Kidney (tissue), 13 donors: ENCODE measurements at regions not wholly inside any gene's neighbourhood (a gene's known extent, or its start where the extent isn't known, plus 50 kb on each side); places are given as distances from the start of the nearest gene placed in this dataset.

ENCODE experiments used
- DNase-seq, 5 donors: peaks; one replicate each; pipeline ENCODE4 v3.0.0-alpha.2; 2013 to 2020
- FAIRE-seq: peaks from 2 replicates; lab custom pipeline; 2012; peaks lifted over from hg19 to GRCh38; lab: Jason Lieb, UNC
- H3K27ac ChIP-seq, 2 donors: one replicate each; pipeline ENCODE4 v1.7.0; 2013; ENCODE audit warnings: low read depth in 2 of 2, low read length in 2 of 2, inconsistent platforms in 1 of 2
- H3K27me3 ChIP-seq: one replicate; pipeline ENCODE4 v1.7.1; 2013; ENCODE audit warnings: low read length, inconsistent platforms; ENCODE audit not compliant: control insufficient read depth, insufficient read depth
- H3K36me3 ChIP-seq, 3 donors: one replicate each; pipeline versions ENCODE4 v1.7.0 to v1.7.1; 2013; ENCODE audit warnings: low read length in 3 of 3, control low read depth in 1 of 3, inconsistent platforms in 1 of 3; ENCODE audit not compliant: insufficient read depth in 3 of 3, control insufficient read depth in 2 of 3
- H3K4me1 ChIP-seq, 3 donors: one replicate each; pipeline versions ENCODE4 v1.7.0 to v1.7.1; 2013; ENCODE audit warnings: low read length in 3 of 3, inconsistent platforms in 1 of 3, low read depth in 1 of 3; ENCODE audit not compliant: control insufficient read depth in 2 of 3, insufficient read depth in 2 of 3
- H3K4me3 ChIP-seq, 3 donors: one replicate each; pipeline versions ENCODE4 v1.7.0 to v1.8.1; 2013; ENCODE audit warnings: low read length in 3 of 3, control low read depth in 1 of 3, inconsistent platforms in 1 of 3
- H3K9ac ChIP-seq, 3 donors: one replicate each; pipeline versions ENCODE4 v1.7.0 to v1.7.1; 2013; ENCODE audit warnings: low read length in 3 of 3, control low read depth in 1 of 3, inconsistent platforms in 1 of 3
- H3K9me3 ChIP-seq, 3 donors: one replicate each; pipeline versions ENCODE4 v1.7.0 to v1.7.1; 2013; ENCODE audit warnings: low read length in 3 of 3, control low read depth in 1 of 3, inconsistent platforms in 1 of 3; ENCODE audit not compliant: control insufficient read depth in 2 of 3, insufficient read depth in 1 of 3
- intact Hi-C: fragments of 100-400 bp; cut with DNase I; formaldehyde crosslinking; loops from one replicate; pipeline ENCODE4 v1.11.1; 2022
- TF ChIP-seq, protein P1 (sequence below): IDR thresholded peaks from 3 replicates; pipeline ENCODE4 v1.5.1; 2012; ENCODE audit warnings: mild to moderate bottlenecking, moderate library complexity, borderline replicate concordance; ENCODE audit not compliant: insufficient read depth; ENCODE audit errors: extremely low read depth
- donor health status: control.
- donor health status: control.
- donor health status: control.
- donor health status: control.
- donor health status: control.
- donor health status: DM: yes; HTN: yes; CAD: no.
- donor health status: Normal renal cell carcinoma (clear cell type).

DNA sequence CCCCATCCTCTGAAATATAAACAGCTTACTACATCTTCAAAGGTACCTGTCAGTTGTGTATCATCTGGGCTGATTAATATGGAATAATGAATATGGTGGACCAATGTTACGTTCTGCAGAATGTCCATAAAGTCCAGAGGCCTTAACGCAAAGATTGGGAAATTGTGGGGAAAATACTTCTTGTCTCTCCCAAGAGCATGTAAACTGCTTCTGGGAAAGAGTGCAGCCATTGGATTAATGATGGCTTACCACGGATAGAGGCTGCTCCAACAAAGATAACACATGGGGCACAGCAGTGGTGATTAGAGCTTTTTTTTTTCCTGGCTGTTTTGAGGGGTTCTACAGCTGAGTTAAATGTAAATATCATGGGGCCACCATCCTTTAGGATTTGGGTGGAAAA is 340.4 kb upstream of the AKR1E2 start:
- intact Hi-C loops = no loop called here
- Histone ChIP-seq H3K4me1 (no peaks in the 10 kb centered on the region), H3K4me3 (no peak overlapping the region), H3K9me3 (no peaks in the 10 kb centered on the region), H3K27me3 (no peaks in the 10 kb centered on the region), H3K27ac (no peak overlapping the region), H3K36me3 (no peaks in the 10 kb centered on the region), H3K9ac (no peak overlapping the region)
- DNase-seq (no peak), FAIRE-seq (no peak)
- TF ChIP-seq, protein P1, sequence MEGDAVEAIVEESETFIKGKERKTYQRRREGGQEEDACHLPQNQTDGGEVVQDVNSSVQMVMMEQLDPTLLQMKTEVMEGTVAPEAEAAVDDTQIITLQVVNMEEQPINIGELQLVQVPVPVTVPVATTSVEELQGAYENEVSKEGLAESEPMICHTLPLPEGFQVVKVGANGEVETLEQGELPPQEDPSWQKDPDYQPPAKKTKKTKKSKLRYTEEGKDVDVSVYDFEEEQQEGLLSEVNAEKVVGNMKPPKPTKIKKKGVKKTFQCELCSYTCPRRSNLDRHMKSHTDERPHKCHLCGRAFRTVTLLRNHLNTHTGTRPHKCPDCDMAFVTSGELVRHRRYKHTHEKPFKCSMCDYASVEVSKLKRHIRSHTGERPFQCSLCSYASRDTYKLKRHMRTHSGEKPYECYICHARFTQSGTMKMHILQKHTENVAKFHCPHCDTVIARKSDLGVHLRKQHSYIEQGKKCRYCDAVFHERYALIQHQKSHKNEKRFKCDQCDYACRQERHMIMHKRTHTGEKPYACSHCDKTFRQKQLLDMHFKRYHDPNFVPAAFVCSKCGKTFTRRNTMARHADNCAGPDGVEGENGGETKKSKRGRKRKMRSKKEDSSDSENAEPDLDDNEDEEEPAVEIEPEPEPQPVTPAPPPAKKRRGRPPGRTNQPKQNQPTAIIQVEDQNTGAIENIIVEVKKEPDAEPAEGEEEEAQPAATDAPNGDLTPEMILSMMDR = no peak

DNA sequence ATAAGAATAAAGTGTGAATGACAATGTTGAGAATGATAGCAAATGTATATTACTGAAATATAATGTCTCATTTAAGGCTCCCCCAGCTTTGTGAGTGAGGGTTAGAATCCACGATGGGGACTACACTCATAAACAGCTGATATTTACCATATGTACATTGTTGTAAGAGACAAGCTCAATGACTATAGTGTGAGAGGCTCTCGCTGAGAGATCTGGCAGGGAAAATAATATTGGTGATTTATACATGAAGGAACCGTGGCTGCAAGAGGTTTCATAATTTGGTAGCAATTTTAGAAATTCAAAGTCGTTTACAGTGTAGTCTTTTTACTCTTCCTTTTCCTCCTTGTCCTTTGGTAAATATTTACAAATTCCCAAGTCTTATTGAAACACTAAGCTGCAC is 342.2 kb upstream of the AKR1E2 start:
- Histone ChIP-seq H3K36me3 (no peaks in the 10 kb centered on the region), H3K4me1 (no peaks in the 10 kb centered on the region), H3K9me3 (no peaks in the 10 kb centered on the region), H3K27ac (no peak overlapping the region), H3K4me3 (no peak overlapping the region), H3K9ac (no peak overlapping the region), H3K27me3 (no peaks in the 10 kb centered on the region)
- FAIRE-seq (no peak), DNase-seq (no peak)
- TF ChIP-seq, protein P1 = no peak
- intact Hi-C loops = no loop called here

DNA sequence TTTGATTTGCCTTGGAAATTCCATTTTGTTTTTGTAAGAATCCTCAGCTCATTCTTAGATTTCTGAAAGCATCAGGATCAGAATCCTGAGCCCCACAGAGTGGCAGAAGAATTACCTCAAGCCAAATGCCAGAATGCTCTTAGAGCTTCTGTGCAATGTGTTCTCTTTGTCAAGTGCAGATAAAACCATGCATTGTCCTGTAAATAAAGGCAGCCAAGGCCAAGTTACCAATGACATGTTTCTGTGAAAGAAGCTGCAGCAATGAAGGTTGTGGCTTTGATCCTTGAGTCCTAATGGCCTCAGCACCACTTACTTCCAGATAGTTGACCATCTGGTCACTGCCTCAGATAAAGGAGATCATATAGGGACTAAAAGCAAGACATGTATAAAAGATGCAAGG is 343.3 kb upstream of the AKR1E2 start:
- TF ChIP-seq, protein P1 = no peak
- no peak for FAIRE-seq
- Histone ChIP-seq H3K27me3 (no peaks in the 10 kb centered on the region), H3K27ac (no peak overlapping the region), H3K9ac (no peak overlapping the region), H3K4me1 (no peaks in the 10 kb centered on the region), H3K4me3 (no peak overlapping the region), H3K36me3 (no peaks in the 10 kb centered on the region), H3K9me3 (no peaks in the 10 kb centered on the region)
- DNase-seq = no peak
- intact Hi-C loops = no loop called here

- TF ChIP-seq, protein P1 = no peak
- Histone ChIP-seq H3K9ac (no peak overlapping the region), H3K27me3 (no peaks in the 10 kb centered on the region), H3K36me3 (no peaks in the 10 kb centered on the region), H3K4me3 (no peak overlapping the region), H3K27ac (no peak overlapping the region), H3K9me3 (no peaks in the 10 kb centered on the region), H3K4me1 (no peaks in the 10 kb centered on the region)
- DNase-seq (no peak), FAIRE-seq (no peak)
- intact Hi-C loops = no loop called here
These were observed 344.8 kb upstream of the AKR1E2 start for GRCh38 chr10:4481192-4481591.
